Dedifferentiated amniotic fluid mesenchymal stem cell (primary cell): ENCODE measurements at regions not wholly inside any gene's neighbourhood (a gene's known extent, or its start where the extent isn't known, plus 50 kb on each side); places are given as distances from the start of the nearest gene placed in this dataset.

Source experiments
- DNase-seq: peaks from one replicate; pipeline ENCODE4 v3.0.0-alpha.2; 2016; ENCODE audit errors: extremely low spot score

GRCh38 chr10:61089251-61089650 lies 145.3 kb upstream of the RHOBTB1 start:
- DNase-seq: no peak

- no peak for DNase-seq
Observed at GRCh38 chr10:61084493-61084892, 140.5 kb upstream of the RHOBTB1 start.

GRCh38 chr10:61081301-61081700 lies 137.3 kb upstream of the RHOBTB1 start:
- no peak for DNase-seq

- DNase-seq: no peak
Observed at GRCh38 chr10:61078542-61079275, 134.7 kb upstream of the RHOBTB1 start.

GRCh38 chr10:61076572-61077114 lies 132.7 kb upstream of the RHOBTB1 start:
- DNase-seq: no peak

GRCh38 chr10:61073391-61073790 lies 129.4 kb upstream of the RHOBTB1 start:
- DNase-seq: no peak

- no peak for DNase-seq
Observed at GRCh38 chr10:61071580-61071979, 127.6 kb upstream of the RHOBTB1 start.

GRCh38 chr10:61068471-61068870 lies 124.5 kb upstream of the RHOBTB1 start:
- no peak for DNase-seq

GRCh38 chr10:61067671-61068336 lies 123.8 kb upstream of the RHOBTB1 start:
- no peak for DNase-seq

- DNase-seq: no peak
Observed at GRCh38 chr10:61066661-61067344, 122.8 kb upstream of the RHOBTB1 start.

GRCh38 chr10:61065051-61065450 lies 121.1 kb upstream of the RHOBTB1 start:
- no peak for DNase-seq

GRCh38 chr10:61064356-61064755 lies 120.4 kb upstream of the RHOBTB1 start:
- no peak for DNase-seq

GRCh38 chr10:61063901-61064300 lies 119.9 kb upstream of the RHOBTB1 start:
- DNase-seq: no peak

- DNase-seq: no peak
Observed at GRCh38 chr10:61063034-61063433, 119.0 kb upstream of the RHOBTB1 start.

GRCh38 chr10:61061923-61062504 lies 118.0 kb upstream of the RHOBTB1 start:
- DNase-seq: no peak

GRCh38 chr10:61059636-61060035 lies 115.7 kb upstream of the RHOBTB1 start:
- DNase-seq: no peak

- no peak for DNase-seq
Observed at GRCh38 chr10:61052469-61053205, 108.7 kb upstream of the RHOBTB1 start.

- DNase-seq: no peak
Observed at GRCh38 chr10:61051344-61051743, 107.4 kb upstream of the RHOBTB1 start.

GRCh38 chr10:61050120-61050745 lies 106.2 kb upstream of the RHOBTB1 start:
- DNase-seq: no peak

GRCh38 chr10:61049386-61049785 lies 105.4 kb upstream of the RHOBTB1 start:
- no peak for DNase-seq
